ENCODE measurements at regions not wholly inside any gene's neighbourhood (a gene's known extent, or its start where the extent isn't known, plus 50 kb on each side); places are given as distances from the start of the nearest gene placed in this dataset.

DNA sequence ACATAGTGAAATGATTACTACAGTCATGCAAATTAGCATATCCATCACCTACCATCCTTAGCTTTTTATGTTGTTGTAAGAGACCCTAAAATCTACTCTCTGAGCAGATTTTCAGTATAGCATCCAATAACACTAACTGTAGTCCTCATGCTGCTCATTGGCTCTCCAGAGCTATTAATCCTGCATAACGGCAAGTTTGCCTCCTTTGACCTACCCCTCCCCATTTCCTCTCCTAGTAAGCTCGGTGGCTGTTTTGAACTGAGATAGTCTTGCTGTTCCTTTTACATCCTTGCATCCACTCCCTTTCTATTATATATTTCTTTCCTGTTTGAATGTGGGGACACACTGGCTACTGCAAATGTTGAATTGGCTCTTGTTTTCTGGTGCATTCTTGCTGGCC, 481.5 kb downstream of the TSN start:
- no peak overlapping the region for H3K4me3 ChIP-seq
- H3K36me3 ChIP-seq, result no peaks in the 10 kb centered on the region
- 12 to 20% methylated on average over 2 of the region's 2 CpGs for WGBS, 2 donors
- intact Hi-C loops (cut with DNase I), result no loop called here
- no peak for ATAC-seq
- no peak for FAIRE-seq
- H3K27me3 ChIP-seq, result peaks cover 0 to 5% (median 0%) of the 10 kb centered on the region in 4 donors
- H3K9me3 ChIP-seq, result no peaks in the 10 kb centered on the region
- H3K27ac ChIP-seq, result no peak overlapping the region
- TF ChIP-seq CTCF (IDR thresholded peaks at IDR 0.05), result no peak
- no peaks in the 10 kb centered on the region for H3K4me1 ChIP-seq
- DNase-seq, result no peak

DNA sequence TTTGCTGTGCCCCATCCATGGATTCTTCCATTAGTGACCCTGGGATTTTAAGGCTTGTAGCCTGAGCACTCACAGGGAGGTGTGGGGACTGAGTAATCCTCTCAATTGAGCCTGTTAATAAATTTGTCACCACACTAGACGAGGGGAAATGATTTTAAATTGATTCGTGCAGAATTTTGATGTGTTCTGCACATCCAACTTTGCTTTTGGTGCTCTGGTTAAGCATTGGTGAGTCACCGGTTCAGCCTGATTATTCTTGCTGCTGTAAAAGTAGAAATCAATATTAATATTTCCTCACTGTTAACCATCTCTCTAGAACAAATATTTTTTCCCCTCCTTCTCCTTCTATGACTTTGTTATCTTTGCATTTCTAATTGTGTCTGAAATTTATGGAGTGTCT, 482.0 kb downstream of the TSN start:
- ATAC-seq, result peak in 2 of 4 donors; percentile 47 to 52
- 11 to 13% methylated on average over 3 of the region's 3 CpGs for WGBS, 2 donors
- Histone ChIP-seq H3K9me3 (no peaks in the 10 kb centered on the region), H3K27ac (no peak overlapping the region), H3K36me3 (no peaks in the 10 kb centered on the region), H3K4me3 (no peak overlapping the region), H3K27me3 (peaks cover 0 to 5% (median 0%) of the 10 kb centered on the region in 4 donors), H3K4me1 (no peaks in the 10 kb centered on the region)
- intact Hi-C loops (cut with DNase I), result no loop called here
- TF ChIP-seq CTCF (IDR thresholded peaks at IDR 0.05), result no peak
- FAIRE-seq, result no peak
- no peak for DNase-seq

- WGBS, 2 donors, result 32 to 36% methylated on average over 10 of the region's 10 CpGs
- DNase-seq, result no peak
- no peak overlapping the region for H3K27ac ChIP-seq
Observed at GRCh38 chr2:122238006-122238559, 482.6 kb downstream of the TSN start.

DNA sequence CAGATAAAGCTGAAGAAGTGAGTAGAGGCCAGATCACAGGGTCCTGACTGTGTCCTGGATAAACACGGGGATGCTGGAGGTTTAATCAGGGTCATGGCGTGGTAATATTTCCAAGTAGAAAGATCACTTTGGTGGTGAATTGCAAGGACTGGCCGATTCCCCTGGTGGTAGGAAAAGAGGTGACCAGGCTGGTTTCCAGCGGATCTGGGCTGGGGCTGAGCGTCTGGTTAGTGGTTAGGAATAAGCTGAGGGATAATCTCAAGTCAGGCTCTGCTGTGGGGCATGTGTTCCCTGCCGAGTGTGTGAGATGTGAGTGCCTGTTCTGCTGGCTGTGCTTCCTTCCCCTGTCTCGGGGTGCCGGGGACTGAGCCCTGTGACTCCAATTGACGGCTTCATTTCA, 484.0 kb downstream of the TSN start:
- DNase-seq (no peak), ATAC-seq (no peak), FAIRE-seq (no peak)
- H3K4me3 ChIP-seq, result no peak overlapping the region
- no peak overlapping the region for H3K27ac ChIP-seq
- H3K27me3 ChIP-seq, result peaks cover 0 to 5% (median 0%) of the 10 kb centered on the region in 4 donors
- H3K4me1 ChIP-seq, result no peaks in the 10 kb centered on the region
- WGBS, 2 donors, result 49 to 62% methylated on average over 9 of the region's 9 CpGs
- TF ChIP-seq CTCF (IDR thresholded peaks at IDR 0.05), result no peak
- no peaks in the 10 kb centered on the region for H3K9me3 ChIP-seq
- intact Hi-C loops (cut with DNase I), result no loop called here
- no peaks in the 10 kb centered on the region for H3K36me3 ChIP-seq

More at GRCh38 chr2:122238006-122238559, 482.6 kb downstream of the TSN start:
- FAIRE-seq, result no peak
- peaks cover 0 to 5% (median 0%) of the 10 kb centered on the region in 4 donors for H3K27me3 ChIP-seq
- ATAC-seq, result peak in 1 of 4 donors; percentile 36
- no peak for TF ChIP-seq CTCF (IDR thresholded peaks at IDR 0.05)
- no peak overlapping the region for H3K4me3 ChIP-seq
- intact Hi-C loops (cut with DNase I), result no loop called here
- H3K9me3 ChIP-seq, result no peaks in the 10 kb centered on the region
- H3K36me3 ChIP-seq, result no peaks in the 10 kb centered on the region
- no peaks in the 10 kb centered on the region for H3K4me1 ChIP-seq

GRCh38 chr2:122244598-122245229, 489.3 kb downstream of the TSN start:
- Histone ChIP-seq H3K4me1 (no peaks in the 10 kb centered on the region), H3K9me3 (no peaks in the 10 kb centered on the region), H3K4me3 (no peak overlapping the region), H3K27ac (no peak overlapping the region), H3K27me3 (peaks cover 0 to 5% (median 0%) of the 10 kb centered on the region in 4 donors), H3K36me3 (no peaks in the 10 kb centered on the region)
- intact Hi-C loops (cut with DNase I), result no loop called here
- no peak for DNase-seq
- 31 to 39% methylated on average over 3 of the region's 3 CpGs for WGBS, 2 donors
- no peak for ATAC-seq
- no peak for FAIRE-seq
- no peak for TF ChIP-seq CTCF (IDR thresholded peaks at IDR 0.05)
